ENCODE measurements at regions not wholly inside any gene's neighbourhood (a gene's known extent, or its start where the extent isn't known, plus 50 kb on each side); places are given as distances from the start of the nearest gene placed in this dataset.

- TF ChIP-seq, protein P1, sequence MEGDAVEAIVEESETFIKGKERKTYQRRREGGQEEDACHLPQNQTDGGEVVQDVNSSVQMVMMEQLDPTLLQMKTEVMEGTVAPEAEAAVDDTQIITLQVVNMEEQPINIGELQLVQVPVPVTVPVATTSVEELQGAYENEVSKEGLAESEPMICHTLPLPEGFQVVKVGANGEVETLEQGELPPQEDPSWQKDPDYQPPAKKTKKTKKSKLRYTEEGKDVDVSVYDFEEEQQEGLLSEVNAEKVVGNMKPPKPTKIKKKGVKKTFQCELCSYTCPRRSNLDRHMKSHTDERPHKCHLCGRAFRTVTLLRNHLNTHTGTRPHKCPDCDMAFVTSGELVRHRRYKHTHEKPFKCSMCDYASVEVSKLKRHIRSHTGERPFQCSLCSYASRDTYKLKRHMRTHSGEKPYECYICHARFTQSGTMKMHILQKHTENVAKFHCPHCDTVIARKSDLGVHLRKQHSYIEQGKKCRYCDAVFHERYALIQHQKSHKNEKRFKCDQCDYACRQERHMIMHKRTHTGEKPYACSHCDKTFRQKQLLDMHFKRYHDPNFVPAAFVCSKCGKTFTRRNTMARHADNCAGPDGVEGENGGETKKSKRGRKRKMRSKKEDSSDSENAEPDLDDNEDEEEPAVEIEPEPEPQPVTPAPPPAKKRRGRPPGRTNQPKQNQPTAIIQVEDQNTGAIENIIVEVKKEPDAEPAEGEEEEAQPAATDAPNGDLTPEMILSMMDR (conservative IDR thresholded peaks at IDR 0.05): no peak
- TF ChIP-seq EZH2 (IDR thresholded peaks at IDR 0.05; ENCODE audit: low read depth): no peak
- no peak overlapping the region for H2AFZ ChIP-seq
- BruUV-seq (replicated peaks): no TSS peak
- no peak overlapping the region for H3K4me3 ChIP-seq
- no peaks in the 10 kb centered on the region for H3K36me3 ChIP-seq (ENCODE audit: low read depth)
- ChIA-PET POLR2A (ENCODE audit: unreplicated experiment) (no interaction called here), CTCF (no interaction called here)
- no peaks in the 10 kb centered on the region for H3K27me3 ChIP-seq (ENCODE audit: insufficient read depth, low read depth)
- no peak for DNase-seq
- no peaks in the 10 kb centered on the region for H3K9me3 ChIP-seq (ENCODE audit: insufficient read depth, low read depth)
- no peak overlapping the region for H3K4me2 ChIP-seq
- intact Hi-C loops (cut with micrococcal nuclease; ENCODE audit: unreplicated experiment): no loop called here
- no peaks in the 10 kb centered on the region; the same call in none of the 2 replicates for H3K4me1 ChIP-seq (replicated peaks; ENCODE audit: insufficient read depth)
- no peaks in the 10 kb centered on the region for H3F3A ChIP-seq (ENCODE audit: insufficient read depth, low read depth)
- H3K9me2 ChIP-seq (ENCODE audit: insufficient read depth): no peaks in the 10 kb centered on the region
- H3K79me2 ChIP-seq (ENCODE audit: low read depth): no peaks in the 10 kb centered on the region
- no peaks in the 10 kb centered on the region for H4K20me1 ChIP-seq (ENCODE audit: insufficient read depth)
- H3K27ac ChIP-seq: no peak overlapping the region
These were observed 156.4 kb upstream of the AKIRIN2 start for GRCh38 chr6:87858440-87858839.

GRCh38 chr6:87851674-87852299, 149.8 kb upstream of the AKIRIN2 start:
- Histone ChIP-seq H4K20me1 (ENCODE audit: insufficient read depth) (no peaks in the 10 kb centered on the region), H3K79me2 (ENCODE audit: low read depth) (no peaks in the 10 kb centered on the region), H2AFZ (no peak overlapping the region), H3K36me3 (ENCODE audit: low read depth) (no peaks in the 10 kb centered on the region), H3K4me1 (replicated peaks; ENCODE audit: insufficient read depth) (peaks cover 11% of the 10 kb centered on the region; the same call in 1 of the 2 replicates), H3F3A (ENCODE audit: insufficient read depth, low read depth) (no peaks in the 10 kb centered on the region), H3K4me2 (no peak overlapping the region), H3K4me3 (no peak overlapping the region), H3K9me3 (ENCODE audit: insufficient read depth, low read depth) (no peaks in the 10 kb centered on the region; the same call in 1 of the 2 replicates), H3K27me3 (ENCODE audit: insufficient read depth, low read depth) (no peaks in the 10 kb centered on the region), H3K9me2 (ENCODE audit: insufficient read depth) (no peaks in the 10 kb centered on the region), H3K27ac (no peak overlapping the region)
- ChIA-PET POLR2A (ENCODE audit: unreplicated experiment) (no interaction called here), CTCF (no interaction called here)
- TF ChIP-seq, protein P1 (conservative IDR thresholded peaks at IDR 0.05): no peak
- no peak for TF ChIP-seq EZH2 (IDR thresholded peaks at IDR 0.05; ENCODE audit: low read depth)
- intact Hi-C loops (cut with micrococcal nuclease; ENCODE audit: unreplicated experiment): no loop called here
- BruUV-seq (replicated peaks): no TSS peak
- no peak for DNase-seq

DNA sequence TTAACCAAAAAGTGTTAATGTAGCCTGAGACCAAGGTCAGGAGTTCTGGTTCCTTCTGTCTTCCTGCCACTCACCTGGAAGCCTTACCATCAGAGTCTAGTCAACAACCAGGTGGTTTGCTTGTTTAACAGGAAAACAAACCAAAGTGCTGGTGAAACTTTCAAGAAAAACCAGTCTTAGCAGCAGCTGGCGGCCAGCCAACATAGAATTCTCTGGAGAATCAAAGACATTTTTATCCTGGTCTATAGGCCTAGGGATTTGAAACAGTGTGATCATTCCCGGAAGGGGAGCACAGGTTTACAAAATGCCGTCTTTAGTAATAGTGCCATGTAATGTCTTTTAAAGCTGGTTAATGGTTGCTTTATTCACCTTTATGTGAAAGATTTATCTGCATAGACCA, 146.6 kb upstream of the AKIRIN2 start:
- H3K79me2 ChIP-seq (ENCODE audit: low read depth): no peaks in the 10 kb centered on the region
- no peaks in the 10 kb centered on the region for H4K20me1 ChIP-seq (ENCODE audit: insufficient read depth)
- H3K4me3 ChIP-seq: no peak overlapping the region
- no peaks in the 10 kb centered on the region for H3K9me2 ChIP-seq (ENCODE audit: insufficient read depth)
- no peaks in the 10 kb centered on the region for H3F3A ChIP-seq (ENCODE audit: insufficient read depth, low read depth)
- H3K36me3 ChIP-seq (ENCODE audit: low read depth): no peaks in the 10 kb centered on the region
- no TSS peak for BruUV-seq (replicated peaks)
- no peak overlapping the region for H3K27ac ChIP-seq
- no peaks in the 10 kb centered on the region; the same call in 1 of the 2 replicates for H3K9me3 ChIP-seq (ENCODE audit: insufficient read depth, low read depth)
- H3K4me2 ChIP-seq: no peak overlapping the region
- H3K4me1 ChIP-seq (replicated peaks; ENCODE audit: insufficient read depth): peaks cover 11% of the 10 kb centered on the region; the same call in 1 of the 2 replicates
- no peak for TF ChIP-seq EZH2 (IDR thresholded peaks at IDR 0.05; ENCODE audit: low read depth)
- TF ChIP-seq, protein P1 (conservative IDR thresholded peaks at IDR 0.05): no peak
- H2AFZ ChIP-seq: no peak overlapping the region
- ChIA-PET POLR2A (ENCODE audit: unreplicated experiment) (no interaction called here), CTCF (interaction anchor here (0.5 kb wide), 1 partner anchor 1970 kb away, joined by 5 read pairs; no protein-coding TSS in a partner anchor)
- DNase-seq: peak; percentile 42 to 44
- intact Hi-C loops (cut with micrococcal nuclease; ENCODE audit: unreplicated experiment): no loop called here
- no peaks in the 10 kb centered on the region for H3K27me3 ChIP-seq (ENCODE audit: insufficient read depth, low read depth)
